ENCODE measurements at regions not wholly inside any gene's neighbourhood (a gene's known extent, or its start where the extent isn't known, plus 50 kb on each side); places are given as distances from the start of the nearest gene placed in this dataset.

- no peak for DNase-seq (ENCODE audit: insufficient read length, low spot score)
- TF ChIP-seq POLR2A (IDR thresholded peaks at IDR 0.05; ENCODE audit: low read depth, low read length): no peak
- peak; percentile 71 for FAIRE-seq
Observed at GRCh38 chr7:16028636-16029035, 342.2 kb upstream of the MEOX2 start.

- no peak for TF ChIP-seq POLR2A (IDR thresholded peaks at IDR 0.05; ENCODE audit: low read depth, low read length)
- FAIRE-seq (peak; percentile 98), DNase-seq (ENCODE audit: insufficient read length, low spot score) (peak; percentile 9)
Observed at GRCh38 chr7:16028103-16028502, 341.6 kb upstream of the MEOX2 start.

GRCh38 chr7:16027396-16027795, 340.9 kb upstream of the MEOX2 start:
- no peak for TF ChIP-seq POLR2A (IDR thresholded peaks at IDR 0.05; ENCODE audit: low read depth, low read length)
- DNase-seq (ENCODE audit: insufficient read length, low spot score) (no peak), FAIRE-seq (peak; percentile 82)

GRCh38 chr7:16026253-16027020, 340.0 kb upstream of the MEOX2 start:
- no peak for TF ChIP-seq POLR2A (IDR thresholded peaks at IDR 0.05; ENCODE audit: low read depth, low read length)
- FAIRE-seq (peak; percentile 69), DNase-seq (ENCODE audit: insufficient read length, low spot score) (no peak)

GRCh38 chr7:16025696-16026095, 339.2 kb upstream of the MEOX2 start:
- no peak for FAIRE-seq
- no peak for DNase-seq (ENCODE audit: insufficient read length, low spot score)
- TF ChIP-seq POLR2A (IDR thresholded peaks at IDR 0.05; ENCODE audit: low read depth, low read length): no peak

GRCh38 chr7:16023503-16023902, 337.0 kb upstream of the MEOX2 start:
- no peak for TF ChIP-seq POLR2A (IDR thresholded peaks at IDR 0.05; ENCODE audit: low read depth, low read length)
- DNase-seq (ENCODE audit: insufficient read length, low spot score) (no peak), FAIRE-seq (no peak)

- DNase-seq (ENCODE audit: insufficient read length, low spot score) (no peak), FAIRE-seq (no peak)
- no peak for TF ChIP-seq POLR2A (IDR thresholded peaks at IDR 0.05; ENCODE audit: low read depth, low read length)
Observed at GRCh38 chr7:16023046-16023445, 336.6 kb upstream of the MEOX2 start.

- no peak for DNase-seq (ENCODE audit: insufficient read length, low spot score)
- TF ChIP-seq POLR2A (IDR thresholded peaks at IDR 0.05; ENCODE audit: low read depth, low read length): no peak
- no peak for FAIRE-seq
Observed at GRCh38 chr7:16021851-16022250, 335.4 kb upstream of the MEOX2 start.

GRCh38 chr7:16015981-16016380, 329.5 kb upstream of the MEOX2 start:
- FAIRE-seq (peak; percentile 27), DNase-seq (ENCODE audit: insufficient read length, low spot score) (no peak)
- no peak for TF ChIP-seq POLR2A (IDR thresholded peaks at IDR 0.05; ENCODE audit: low read depth, low read length)

- no peak for FAIRE-seq
- no peak for TF ChIP-seq POLR2A (IDR thresholded peaks at IDR 0.05; ENCODE audit: low read depth, low read length)
- no peak for DNase-seq (ENCODE audit: insufficient read length, low spot score)
Observed at GRCh38 chr7:16014031-16014430, 327.5 kb upstream of the MEOX2 start.

- no peak for DNase-seq (ENCODE audit: insufficient read length, low spot score)
- no peak for TF ChIP-seq POLR2A (IDR thresholded peaks at IDR 0.05; ENCODE audit: low read depth, low read length)
- FAIRE-seq: no peak
Observed at GRCh38 chr7:16007911-16008310, 321.4 kb upstream of the MEOX2 start.

- no peak for DNase-seq (ENCODE audit: insufficient read length, low spot score)
- no peak for TF ChIP-seq POLR2A (IDR thresholded peaks at IDR 0.05; ENCODE audit: low read depth, low read length)
- FAIRE-seq: peak; percentile 81
Observed at GRCh38 chr7:16004702-16005101, 318.2 kb upstream of the MEOX2 start.

- TF ChIP-seq POLR2A (IDR thresholded peaks at IDR 0.05; ENCODE audit: low read depth, low read length): no peak
- DNase-seq (ENCODE audit: insufficient read length, low spot score) (no peak), FAIRE-seq (no peak)
Observed at GRCh38 chr7:16001477-16001876, 315.0 kb upstream of the MEOX2 start.

- no peak for TF ChIP-seq POLR2A (IDR thresholded peaks at IDR 0.05; ENCODE audit: low read depth, low read length)
- DNase-seq (ENCODE audit: insufficient read length, low spot score) (no peak), FAIRE-seq (no peak)
Observed at GRCh38 chr7:15998617-15999016, 312.1 kb upstream of the MEOX2 start.

- FAIRE-seq (no peak), DNase-seq (ENCODE audit: insufficient read length, low spot score) (no peak)
- TF ChIP-seq POLR2A (IDR thresholded peaks at IDR 0.05; ENCODE audit: low read depth, low read length): no peak
Observed at GRCh38 chr7:15995027-15995426, 308.5 kb upstream of the MEOX2 start.
